GM04504 (cell line): ENCODE measurements at regions not wholly inside any gene's neighbourhood (a gene's known extent, or its start where the extent isn't known, plus 50 kb on each side); places are given as distances from the start of the nearest gene placed in this dataset.

Experiments used
- DNase-seq: peaks from one replicate; pipeline ENCODE4 v3.0.0-alpha.2; 2012; ENCODE audit warnings: low read depth

DNA sequence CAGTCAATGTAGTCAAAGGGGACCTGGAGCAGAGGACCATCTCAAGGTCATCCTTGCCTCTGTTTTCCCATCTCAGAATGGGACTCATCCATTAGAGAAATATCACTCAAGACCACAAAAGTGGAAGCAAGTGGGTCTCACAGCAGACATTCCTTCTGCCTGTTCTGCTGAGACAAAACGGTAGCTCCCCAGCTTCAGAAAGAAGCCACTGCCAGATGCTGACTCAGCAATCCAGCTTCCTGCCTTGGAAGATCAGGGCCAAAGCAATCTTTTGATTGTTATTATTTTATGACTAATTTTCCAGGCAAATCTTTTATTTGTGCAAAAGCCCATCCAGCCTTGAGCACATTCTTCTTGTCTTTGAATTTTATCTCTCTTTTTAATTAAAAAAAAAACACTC, 86.8 kb downstream of the CCT6B start:
- DNase-seq, result no peak

DNA sequence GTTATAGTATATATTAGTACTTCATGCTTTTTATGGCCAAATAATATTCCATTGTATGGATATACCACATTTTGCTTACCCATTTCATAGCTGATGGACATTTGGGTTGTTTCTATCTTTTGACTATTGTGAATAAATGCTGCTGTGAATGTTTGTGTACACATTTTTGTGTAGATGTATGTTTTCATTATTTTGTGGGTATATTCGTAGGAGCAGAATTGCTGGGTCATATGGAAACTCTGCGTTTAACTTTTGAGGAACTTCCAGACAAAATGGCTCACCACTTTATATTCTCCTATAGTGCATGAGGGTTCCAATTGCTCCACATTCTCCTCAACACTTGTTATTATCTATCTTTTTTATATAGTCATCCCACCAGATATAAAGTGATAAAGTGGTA, 88.6 kb downstream of the CCT6B start:
- no peak for DNase-seq

GRCh38 chr17:34869641-34870040, 91.6 kb downstream of the CCT6B start:
- DNase-seq, result no peak

DNA sequence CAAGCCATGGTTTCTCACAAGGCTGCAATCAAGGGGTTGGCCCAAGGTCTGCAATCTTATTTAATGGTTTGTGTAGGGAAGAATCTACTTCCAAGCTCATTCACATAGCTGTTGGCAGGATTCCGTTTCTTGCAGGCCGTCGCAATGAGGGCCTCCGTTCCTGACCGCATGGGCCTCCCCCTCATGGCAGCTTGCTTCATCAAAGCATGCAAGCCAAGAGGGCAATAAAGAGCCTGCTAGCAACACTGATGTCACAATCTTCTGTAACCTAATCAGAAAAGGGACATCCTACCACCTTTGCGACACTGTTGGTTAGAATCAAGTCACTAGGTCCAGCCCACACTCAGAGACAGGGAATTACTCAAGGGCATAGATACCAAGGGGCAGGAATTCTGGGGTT, 95.5 kb downstream of the CCT6B start:
- DNase-seq, result no peak

- DNase-seq, result no peak
Observed at GRCh38 chr17:34862384-34862783, 98.9 kb downstream of the CCT6B start.

DNA sequence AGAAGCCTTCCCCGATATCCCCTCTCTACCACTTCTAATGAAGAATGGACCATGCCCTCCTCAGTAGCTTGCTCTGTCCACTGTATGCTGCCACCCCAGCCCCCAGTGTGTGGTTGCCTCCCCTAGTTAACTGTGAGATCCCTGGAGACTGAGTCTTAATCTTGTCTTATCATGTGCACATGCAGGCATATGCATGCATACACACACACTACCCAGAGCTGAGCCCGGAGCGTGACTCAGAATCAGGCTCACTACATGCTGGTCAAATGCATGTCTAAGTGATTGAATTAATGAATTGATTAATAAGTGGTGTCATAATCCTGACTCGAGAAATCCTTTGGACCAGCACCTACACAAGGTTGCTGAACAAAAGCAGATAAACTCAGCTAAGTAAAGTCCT, 99.4 kb downstream of the CCT6B start:
- no peak for DNase-seq

- DNase-seq, result no peak
Observed at GRCh38 chr17:34859652-34860051, 101.6 kb downstream of the CCT6B start.

DNA sequence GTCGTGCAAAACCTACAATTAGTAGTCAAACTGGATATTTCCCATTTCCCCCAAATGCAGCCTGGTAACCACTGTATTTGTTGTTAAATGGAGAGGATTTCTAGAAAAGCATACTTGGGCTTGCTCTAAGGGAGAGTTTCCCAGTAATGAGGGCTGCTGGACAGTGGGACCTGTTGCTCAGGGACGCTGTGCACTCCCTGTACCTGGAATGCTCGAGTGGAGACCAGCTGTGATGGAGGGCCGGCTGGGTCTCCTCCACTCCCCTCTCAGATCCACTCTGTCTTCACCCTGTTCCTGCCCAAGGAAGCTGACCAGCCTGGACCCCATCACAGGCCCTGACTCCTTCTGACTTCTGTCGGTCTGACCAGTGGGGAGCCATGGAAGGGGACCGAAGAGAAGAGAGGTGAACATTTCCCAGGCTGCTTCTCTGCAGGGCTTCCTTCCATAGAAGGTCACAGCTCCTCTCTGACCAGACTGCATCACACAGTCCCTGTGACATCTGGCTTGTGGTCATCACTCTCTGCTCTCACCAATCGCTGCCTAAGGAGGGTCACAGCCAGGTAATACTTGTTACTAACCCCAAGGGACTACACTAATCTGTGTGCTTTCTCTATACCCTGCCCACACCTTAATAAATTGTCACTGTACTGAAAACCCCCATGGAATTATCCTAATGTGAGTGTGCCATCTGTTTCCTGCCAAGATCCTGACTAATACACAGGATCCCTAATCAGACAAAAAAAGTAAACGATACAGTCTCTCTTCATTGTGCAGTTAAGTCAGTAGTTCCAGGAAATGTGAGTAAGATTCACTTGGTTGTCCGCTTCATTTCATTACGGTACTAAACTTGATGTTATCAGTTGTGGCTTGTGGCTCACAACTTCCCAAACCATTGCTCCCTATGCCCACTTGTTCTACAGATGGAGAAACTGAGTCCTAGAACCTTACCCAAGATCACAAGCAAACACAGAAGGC, 102.4 kb downstream of the CCT6B start:
- no peak for DNase-seq

DNA sequence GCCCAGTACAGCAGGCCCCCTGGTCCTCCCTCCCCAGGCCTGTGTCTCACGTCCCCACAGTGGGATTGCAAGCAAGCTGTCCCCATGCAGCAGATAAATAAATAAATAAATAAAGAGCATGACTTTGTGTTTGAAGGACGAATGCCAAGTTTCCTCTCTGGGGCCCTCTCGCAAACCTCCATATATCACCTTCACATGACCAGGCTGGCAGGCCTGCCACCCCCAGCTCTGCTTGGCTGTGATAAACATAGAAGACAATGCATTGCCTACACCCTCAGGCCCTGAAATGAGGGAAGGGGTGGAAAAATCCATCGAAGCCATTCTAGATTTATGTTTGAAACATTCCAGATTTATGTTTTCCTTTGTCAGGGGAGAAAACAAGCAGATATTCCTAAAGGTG, 107.3 kb downstream of the CCT6B start:
- no peak for DNase-seq

GRCh38 chr17:34852614-34853013, 108.6 kb downstream of the CCT6B start:
- DNase-seq, result no peak

- no peak for DNase-seq
Observed at GRCh38 chr17:34851961-34852540, 109.2 kb downstream of the CCT6B start.

DNA sequence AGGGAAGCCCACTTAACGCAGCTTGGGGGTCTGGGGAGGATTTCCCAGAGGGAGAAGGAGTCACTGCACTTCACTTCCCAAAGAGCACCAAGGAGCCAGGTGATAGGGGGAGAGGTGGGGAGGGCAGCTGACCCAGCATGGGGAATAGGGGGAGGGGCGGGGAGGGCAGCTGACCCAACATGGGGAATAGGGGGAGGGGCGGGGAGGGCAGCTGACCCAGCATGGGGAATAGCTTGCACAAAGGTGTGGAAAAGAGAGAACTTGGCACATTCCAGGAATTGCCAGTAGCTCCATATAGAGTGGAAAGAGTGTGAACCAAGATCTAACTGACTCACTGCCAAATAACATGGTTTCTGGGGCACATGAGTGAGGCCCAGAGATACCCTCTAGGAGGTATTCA, 110.3 kb downstream of the CCT6B start:
- DNase-seq, result no peak

- DNase-seq, result no peak
Observed at GRCh38 chr17:34850023-34850422, 111.2 kb downstream of the CCT6B start.

GRCh38 chr17:34847938-34848337, 113.3 kb downstream of the CCT6B start:
- DNase-seq, result no peak

DNA sequence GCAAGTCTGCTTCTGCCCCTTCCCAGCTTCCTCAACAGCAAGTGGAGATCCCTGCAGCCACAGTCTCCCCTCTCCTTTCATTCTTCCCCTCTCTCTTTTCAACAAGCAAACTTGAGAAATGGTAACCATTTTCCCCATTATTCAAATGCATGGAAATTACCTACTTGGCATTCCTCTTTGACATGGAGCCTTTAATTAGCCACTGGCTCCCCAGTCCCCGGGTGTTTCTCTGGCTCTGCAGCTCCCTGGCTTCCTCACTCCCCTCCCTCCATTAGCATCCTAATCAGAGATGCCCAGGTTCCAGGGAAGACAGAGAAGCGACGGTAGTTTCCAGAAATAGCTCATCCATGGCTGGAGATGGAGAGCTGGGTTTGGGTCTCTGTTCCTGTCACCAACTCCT, 116.0 kb downstream of the CCT6B start:
- no peak for DNase-seq

GRCh38 chr17:34843682-34844081, 117.6 kb downstream of the CCT6B start:
- DNase-seq, result no peak

- no peak for DNase-seq
Observed at GRCh38 chr17:34842235-34842634, 119.0 kb downstream of the CCT6B start.

DNA sequence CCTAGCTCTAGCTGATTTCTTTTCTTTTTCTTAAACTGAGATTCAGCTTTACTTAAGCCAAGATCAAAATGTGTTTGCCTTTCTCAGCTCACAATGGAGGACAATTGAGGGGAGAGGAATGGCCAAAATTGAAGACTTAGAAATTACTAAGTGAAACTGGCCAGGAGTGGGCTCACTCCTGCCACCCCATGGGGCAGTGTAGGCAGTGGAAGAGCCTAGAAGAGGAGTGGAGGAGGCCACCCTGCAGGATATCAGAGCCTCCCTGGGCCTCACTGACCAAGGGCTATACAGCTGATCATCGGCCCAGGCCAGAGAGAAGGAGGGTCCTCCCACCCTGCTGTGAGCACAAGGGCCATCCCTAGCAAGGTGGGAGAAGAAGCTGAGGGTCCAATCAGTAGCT, 119.8 kb downstream of the CCT6B start:
- no peak for DNase-seq

- DNase-seq, result no peak
Observed at GRCh38 chr17:34840750-34841149, 120.5 kb downstream of the CCT6B start.

DNA sequence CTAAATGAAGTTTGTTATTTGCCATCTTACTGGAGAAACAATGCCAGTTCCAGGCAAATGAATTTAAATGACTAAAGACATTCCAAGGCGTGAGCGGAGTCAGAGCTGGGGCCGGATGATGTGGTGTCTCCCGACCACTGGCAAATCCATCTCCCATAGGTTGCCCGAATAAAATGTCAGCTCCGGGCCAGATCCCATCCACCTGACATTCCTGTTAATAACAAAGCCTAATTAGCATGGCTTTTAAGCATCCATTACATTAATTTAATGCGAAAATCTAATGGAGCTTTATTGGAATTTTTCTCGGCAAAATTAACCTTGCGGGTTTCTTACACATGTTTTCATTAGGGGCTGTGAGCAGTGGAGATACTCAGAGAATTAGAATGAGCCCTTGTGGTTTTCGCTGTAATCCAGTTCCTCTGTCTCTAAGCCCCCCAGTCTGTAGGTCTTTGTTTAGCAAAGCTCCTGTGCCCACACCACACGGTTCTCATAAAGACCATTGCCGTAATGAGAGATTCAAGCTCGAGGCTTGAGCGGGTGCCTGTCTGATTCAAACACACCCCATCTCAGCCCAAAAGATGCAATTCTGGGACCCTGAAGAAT, 123.3 kb downstream of the CCT6B start:
- DNase-seq, result no peak

- DNase-seq, result no peak
Observed at GRCh38 chr17:34832376-34832775, 128.9 kb downstream of the CCT6B start.

- DNase-seq, result no peak
Observed at GRCh38 chr17:34827008-34827407, 134.3 kb downstream of the CCT6B start.

DNA sequence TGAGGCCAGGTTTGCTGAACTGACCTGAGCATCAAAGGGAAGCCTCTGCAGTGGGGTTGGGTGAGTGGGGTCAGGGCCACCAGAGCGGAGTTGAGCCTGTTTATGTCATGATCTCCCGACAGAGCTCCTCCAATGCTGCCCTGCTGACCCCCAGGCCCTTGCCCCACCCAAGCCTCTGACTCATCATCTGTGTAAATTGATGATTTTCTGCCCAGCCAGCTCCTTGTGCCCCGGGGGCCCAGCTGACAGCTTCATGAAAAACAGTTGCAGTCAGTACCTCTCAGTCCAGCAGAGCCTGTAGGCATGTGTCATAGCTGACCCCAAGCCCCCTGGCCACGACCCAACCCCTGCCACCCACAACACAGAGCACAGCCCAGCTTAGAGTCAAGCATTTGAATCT, 134.9 kb downstream of the CCT6B start:
- no peak for DNase-seq
